Epidermal melanocyte (primary cell): ENCODE measurements at regions not wholly inside any gene's neighbourhood (a gene's known extent, or its start where the extent isn't known, plus 50 kb on each side); places are given as distances from the start of the nearest gene placed in this dataset.
"Not testable (repeated sequence)": the region's sequence is repeated elsewhere in the genome, so short reads cannot be mapped to it uniquely, and the experiment has no call there.

Source experiments
- DNase-seq: peaks from one replicate; pipeline ENCODE4 v3.0.0; 2011; ENCODE audit warnings: low spot score; ENCODE audit not compliant: insufficient read length

- no peak for DNase-seq
These were observed 540.3 kb downstream of the GABRG2 start for GRCh38 chr5:162607879-162608278.

GRCh38 chr5:162621726-162622263 is 554.2 kb downstream of the GABRG2 start:
- not testable (repeated sequence) for DNase-seq

- DNase-seq: no peak
These were observed 556.5 kb downstream of the GABRG2 start for GRCh38 chr5:162624110-162624509.

- no peak for DNase-seq
These were observed 569.9 kb downstream of the GABRG2 start for GRCh38 chr5:162637481-162637880.

GRCh38 chr5:162638849-162639248 is 571.3 kb downstream of the GABRG2 start:
- no peak for DNase-seq

GRCh38 chr5:162641142-162641813 is 573.7 kb downstream of the GABRG2 start:
- no peak for DNase-seq

GRCh38 chr5:162654661-162655405 is 587.3 kb downstream of the GABRG2 start:
- DNase-seq: no peak

GRCh38 chr5:162657076-162657475 is 589.5 kb downstream of the GABRG2 start:
- no peak for DNase-seq

- DNase-seq: no peak
These were observed 597.3 kb downstream of the GABRG2 start for GRCh38 chr5:162664846-162665245.

GRCh38 chr5:162668926-162669325 is 601.4 kb downstream of the GABRG2 start:
- DNase-seq: no peak

- DNase-seq: no peak
These were observed 604.5 kb downstream of the GABRG2 start for GRCh38 chr5:162672061-162672460.

GRCh38 chr5:162683284-162683683 is 615.7 kb downstream of the GABRG2 start:
- no peak for DNase-seq

- no peak for DNase-seq
These were observed 616.6 kb downstream of the GABRG2 start for GRCh38 chr5:162684145-162684544.

- no peak for DNase-seq
These were observed 617.7 kb downstream of the GABRG2 start for GRCh38 chr5:162685302-162685701.

- DNase-seq: not testable (repeated sequence)
These were observed 628.7 kb downstream of the GABRG2 start for GRCh38 chr5:162696272-162696671.

GRCh38 chr5:162699361-162699760 is 631.8 kb downstream of the GABRG2 start:
- DNase-seq: no peak

GRCh38 chr5:162703914-162704313 is 636.3 kb downstream of the GABRG2 start:
- no peak for DNase-seq

GRCh38 chr5:162711244-162711643 is 643.7 kb downstream of the GABRG2 start:
- DNase-seq: no peak

- no peak for DNase-seq
These were observed 652.1 kb downstream of the GABRG2 start for GRCh38 chr5:162719720-162720119.

GRCh38 chr5:162721125-162721524 is 653.6 kb downstream of the GABRG2 start:
- no peak for DNase-seq

- no peak for DNase-seq
These were observed 684.8 kb upstream of the CCNG1 start for GRCh38 chr5:162752612-162753011.

- DNase-seq: no peak
These were observed 675.3 kb upstream of the CCNG1 start for GRCh38 chr5:162762119-162762518.

GRCh38 chr5:162769019-162769418 is 668.4 kb upstream of the CCNG1 start:
- no peak for DNase-seq
